ENCODE measurements at regions not wholly inside any gene's neighbourhood (a gene's known extent, or its start where the extent isn't known, plus 50 kb on each side); places are given as distances from the start of the nearest gene placed in this dataset.

- TF ChIP-seq POLR2A (IDR thresholded peaks at IDR 0.05) (no peak), CTCF (IDR thresholded peaks at IDR 0.05) (no peak)
These were observed 175.6 kb upstream of the NECTIN1 start for GRCh38 chr11:119904531-119905035.
